Glutamatergic neuron (in vitro differentiated cells): ENCODE measurements at regions not wholly inside any gene's neighbourhood (a gene's known extent, or its start where the extent isn't known, plus 50 kb on each side); places are given as distances from the start of the nearest gene placed in this dataset.
A peak's percentile ranks its signal among the peaks of the same experiment; 100 is the strongest.
"Not testable (repeated sequence)": the region's sequence is repeated elsewhere in the genome, so short reads cannot be mapped to it uniquely, and the experiment has no call there.

ENCODE experiments used
- DNase-seq: peaks from one replicate; pipeline ENCODE4 v3.0.0; 2022
- H3K27ac Mint-ChIP-seq: one replicate; pipeline ENCODE4 v1.8.0; 2020; ENCODE audit warnings: mild to moderate bottlenecking, mixed read lengths, inconsistent platforms; ENCODE audit not compliant: unreplicated experiment
- H3K27me3 Mint-ChIP-seq: one replicate; pipeline ENCODE4 v1.8.0; 2020; ENCODE audit warnings: mild to moderate bottlenecking, moderate library complexity, mixed read lengths, inconsistent platforms; ENCODE audit not compliant: unreplicated experiment
- H3K36me3 Mint-ChIP-seq: one replicate; pipeline ENCODE4 v1.8.0; 2020; ENCODE audit warnings: mild to moderate bottlenecking, mixed read lengths, inconsistent platforms; ENCODE audit not compliant: unreplicated experiment
- H3K4me1 Mint-ChIP-seq: one replicate; pipeline ENCODE4 v1.8.0; 2020; ENCODE audit warnings: mild to moderate bottlenecking, low read depth, mixed read lengths, inconsistent platforms; ENCODE audit not compliant: unreplicated experiment
- H3K4me3 Mint-ChIP-seq: one replicate; pipeline ENCODE4 v1.8.0; 2020; ENCODE audit warnings: mild to moderate bottlenecking, mixed read lengths, inconsistent platforms; ENCODE audit not compliant: unreplicated experiment
- H3K9me3 Mint-ChIP-seq: one replicate; pipeline ENCODE4 v1.8.0; 2020; ENCODE audit warnings: mild to moderate bottlenecking, moderate library complexity, mixed read lengths, inconsistent platforms; ENCODE audit not compliant: unreplicated experiment
- CTCF ChIP-seq: fragments of 200-600 bp; sonication (generic); IDR thresholded peaks from one replicate; pipeline ENCODE4 v1.5.0; 2021; ENCODE audit not compliant: partially characterized antibody, unreplicated experiment

- Mint-ChIP-seq H3K27me3 (peaks cover 6% of the 10 kb centered on the region), H3K4me1 (peaks cover 26% of the 10 kb centered on the region), H3K4me3 (peak overlapping the region; percentile 14), H3K9me3 (peaks cover 4% of the 10 kb centered on the region), H3K27ac (no peak overlapping the region), H3K36me3 (no peaks in the 10 kb centered on the region)
- TF ChIP-seq CTCF, result no peak
- DNase-seq, result no peak
Measured at GRCh38 chr14:22492622-22493542, 96.1 kb downstream of the DAD1 start.

GRCh38 chr14:22491683-22492621 is 97.1 kb downstream of the DAD1 start:
- no peak for DNase-seq
- peaks cover 6% of the 10 kb centered on the region for H3K27me3 Mint-ChIP-seq
- no peaks in the 10 kb centered on the region for H3K36me3 Mint-ChIP-seq
- peaks cover 29% of the 10 kb centered on the region for H3K4me1 Mint-ChIP-seq
- no peak for TF ChIP-seq CTCF
- H3K9me3 Mint-ChIP-seq, result peaks cover 4% of the 10 kb centered on the region
- no peak overlapping the region for H3K4me3 Mint-ChIP-seq
- H3K27ac Mint-ChIP-seq, result no peak overlapping the region

- H3K36me3 Mint-ChIP-seq, DNase-seq, H3K27ac Mint-ChIP-seq, H3K27me3 Mint-ChIP-seq, H3K4me3 Mint-ChIP-seq, H3K9me3 Mint-ChIP-seq: not testable (repeated sequence)
- peaks cover 29% of the 10 kb centered on the region for H3K4me1 Mint-ChIP-seq
Measured at GRCh38 chr14:22491053-22491452, 98.0 kb downstream of the DAD1 start.

GRCh38 chr14:22489957-22490950 is 98.8 kb downstream of the DAD1 start:
- Mint-ChIP-seq H3K27ac (peak overlapping the region; percentile 5), H3K4me3 (no peak overlapping the region), H3K9me3 (peaks cover 4% of the 10 kb centered on the region), H3K4me1 (peaks cover 29% of the 10 kb centered on the region), H3K36me3 (no peaks in the 10 kb centered on the region), H3K27me3 (peaks cover 6% of the 10 kb centered on the region)
- DNase-seq, result no peak
- no peak for TF ChIP-seq CTCF

- Mint-ChIP-seq H3K27me3 (peaks cover 6% of the 10 kb centered on the region), H3K27ac (no peak overlapping the region), H3K4me1 (peaks cover 31% of the 10 kb centered on the region), H3K4me3 (no peak overlapping the region), H3K9me3 (peaks cover 4% of the 10 kb centered on the region), H3K36me3 (no peaks in the 10 kb centered on the region)
- TF ChIP-seq CTCF, result no peak
- DNase-seq, result peak; percentile 54
Measured at GRCh38 chr14:22489244-22489545, 99.8 kb downstream of the DAD1 start.
